NCI-H2029 (cell line): ENCODE measurements at regions not wholly inside any gene's neighbourhood (a gene's known extent, or its start where the extent isn't known, plus 50 kb on each side); places are given as distances from the start of the nearest gene placed in this dataset.
"Not testable (repeated sequence)": the region's sequence is repeated elsewhere in the genome, so short reads cannot be mapped to it uniquely, and the experiment has no call there.

Source experiments
- DNase-seq: peaks from one replicate; lab custom pipeline; 2025; lab: John Stamatoyannopoulos, UW

DNA sequence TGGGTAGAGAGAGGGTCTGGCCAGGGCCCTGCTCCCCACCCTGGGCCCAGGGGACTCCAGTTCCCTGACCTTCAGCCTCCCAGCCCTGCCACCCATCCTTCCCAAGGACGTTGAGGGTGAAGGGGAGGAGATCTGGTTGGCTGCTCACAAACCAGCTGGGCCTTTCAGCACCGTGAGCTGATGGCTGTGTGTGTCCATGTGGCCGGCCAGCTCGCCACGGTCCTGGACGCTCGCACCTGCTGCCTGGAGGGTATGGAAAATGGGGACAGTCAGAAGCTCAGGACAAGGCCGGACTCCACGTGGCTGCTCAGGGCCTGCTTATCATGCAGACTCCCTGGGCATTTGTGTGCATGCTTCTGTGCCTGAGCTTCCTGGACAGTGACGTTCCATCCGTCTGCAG, 110.3 kb downstream of the NPIPB11 start:
- DNase-seq = not testable (repeated sequence)

DNA sequence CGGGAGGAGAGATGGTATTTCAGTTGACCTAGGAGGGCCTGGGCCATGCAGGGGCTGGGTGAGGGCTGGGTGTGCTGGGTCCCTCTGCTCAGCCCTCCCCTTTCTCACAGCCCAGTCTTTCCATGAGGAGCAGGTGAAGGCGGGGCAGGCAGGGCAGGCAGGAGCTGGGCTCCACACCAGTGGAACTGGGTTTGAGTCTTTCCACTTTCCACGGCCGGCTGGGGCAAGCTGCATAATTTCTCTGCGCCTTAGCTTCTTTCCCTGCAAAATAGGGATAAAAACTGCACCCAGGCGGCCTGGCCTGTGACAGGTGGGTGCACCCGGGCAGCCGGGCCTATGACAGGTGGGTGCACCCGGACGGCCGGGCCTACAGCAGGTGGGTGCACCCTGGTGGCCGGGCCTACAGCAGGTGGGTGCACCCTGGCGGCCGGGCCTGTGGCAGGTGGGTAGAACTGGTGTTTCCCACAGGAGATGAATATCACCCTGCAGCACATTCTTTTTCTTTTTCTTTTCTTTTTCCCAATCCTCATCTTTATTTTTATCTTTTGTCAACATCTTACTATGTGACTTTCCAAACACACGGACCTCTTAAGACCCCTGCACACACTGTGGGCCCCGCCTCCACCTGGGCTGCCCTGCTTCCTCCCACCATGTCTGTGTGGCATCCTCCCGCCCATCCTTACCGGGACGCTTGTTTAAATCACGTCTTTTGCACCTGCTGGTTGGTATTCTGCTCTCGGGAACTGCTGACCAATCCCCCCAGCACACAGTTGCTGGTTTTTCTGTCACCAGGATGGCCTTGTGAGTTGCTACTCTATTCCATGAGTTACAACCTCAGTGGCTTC, 111.3 kb downstream of the NPIPB11 start:
- not testable (repeated sequence) for DNase-seq

DNA sequence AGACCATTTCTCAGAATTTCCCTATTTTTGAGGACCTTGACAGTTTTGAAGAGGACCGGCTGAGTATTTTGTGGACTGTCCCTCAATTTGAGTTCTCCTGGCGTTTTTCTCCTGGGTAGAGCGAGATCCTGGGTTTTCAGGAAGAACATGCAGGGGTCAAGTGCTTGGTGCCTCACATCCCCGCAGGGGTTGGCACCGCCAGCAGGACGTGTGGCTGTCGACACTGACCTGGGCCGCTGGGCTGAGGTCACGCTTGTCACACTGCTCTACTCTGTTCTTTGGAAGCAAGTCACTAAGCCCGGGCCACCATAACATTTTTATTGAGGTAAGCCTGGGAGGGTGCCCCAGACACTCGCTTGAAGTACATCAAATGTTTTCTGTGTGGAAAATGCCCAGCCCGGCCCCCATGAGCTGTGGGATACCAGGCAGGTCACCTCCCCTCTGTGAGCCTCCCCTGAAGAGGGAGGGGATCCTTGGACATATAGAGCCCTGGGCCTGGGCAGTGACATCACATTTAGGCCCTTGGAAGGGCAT, 112.0 kb downstream of the NPIPB11 start:
- not testable (repeated sequence) for DNase-seq

DNA sequence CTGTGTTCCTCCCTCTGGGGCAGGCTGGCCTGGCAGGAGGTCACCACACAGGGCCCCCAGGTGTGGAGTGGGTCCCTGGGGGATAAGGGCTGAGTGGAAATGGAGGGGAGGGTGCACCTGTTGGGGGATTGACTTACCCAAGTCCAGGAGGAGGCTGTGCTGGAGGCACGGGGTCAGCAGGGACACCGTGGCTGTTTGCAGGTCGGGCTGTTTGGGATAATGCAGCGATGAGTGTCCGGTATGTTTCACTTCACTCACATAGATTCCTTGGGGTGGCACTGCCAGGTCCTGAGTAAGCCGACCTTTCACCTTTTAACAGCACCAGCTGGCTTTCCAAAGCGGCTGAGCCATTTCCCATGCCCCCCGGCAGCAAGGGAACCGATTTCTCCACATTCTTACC, 113.0 kb downstream of the NPIPB11 start:
- DNase-seq = not testable (repeated sequence)

DNA sequence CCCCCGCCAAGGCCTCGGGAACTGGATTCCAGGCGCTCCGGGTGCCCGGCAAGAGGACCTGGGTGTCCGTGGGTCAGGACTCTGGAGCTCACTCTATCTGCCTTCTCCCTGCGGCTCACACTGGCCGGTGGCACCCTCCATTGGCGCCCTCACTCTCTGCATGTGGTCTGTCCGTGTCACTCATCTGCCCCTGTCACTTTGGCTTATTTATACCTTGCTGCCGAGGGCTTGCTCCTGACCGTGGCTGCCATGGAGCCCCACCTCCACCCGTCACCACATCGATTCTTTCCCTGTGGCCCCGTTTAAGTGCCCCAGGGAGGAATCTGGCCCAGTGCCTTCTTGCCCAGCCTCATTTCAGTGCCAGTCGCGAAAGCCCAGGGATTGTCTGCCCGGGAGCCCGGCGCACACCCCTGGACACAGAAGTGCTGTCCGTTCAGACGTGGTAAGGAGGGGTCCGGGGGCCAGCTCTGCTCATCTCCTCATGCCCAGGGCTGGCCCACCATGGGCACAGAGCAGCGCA, 113.5 kb downstream of the NPIPB11 start:
- not testable (repeated sequence) for DNase-seq

DNA sequence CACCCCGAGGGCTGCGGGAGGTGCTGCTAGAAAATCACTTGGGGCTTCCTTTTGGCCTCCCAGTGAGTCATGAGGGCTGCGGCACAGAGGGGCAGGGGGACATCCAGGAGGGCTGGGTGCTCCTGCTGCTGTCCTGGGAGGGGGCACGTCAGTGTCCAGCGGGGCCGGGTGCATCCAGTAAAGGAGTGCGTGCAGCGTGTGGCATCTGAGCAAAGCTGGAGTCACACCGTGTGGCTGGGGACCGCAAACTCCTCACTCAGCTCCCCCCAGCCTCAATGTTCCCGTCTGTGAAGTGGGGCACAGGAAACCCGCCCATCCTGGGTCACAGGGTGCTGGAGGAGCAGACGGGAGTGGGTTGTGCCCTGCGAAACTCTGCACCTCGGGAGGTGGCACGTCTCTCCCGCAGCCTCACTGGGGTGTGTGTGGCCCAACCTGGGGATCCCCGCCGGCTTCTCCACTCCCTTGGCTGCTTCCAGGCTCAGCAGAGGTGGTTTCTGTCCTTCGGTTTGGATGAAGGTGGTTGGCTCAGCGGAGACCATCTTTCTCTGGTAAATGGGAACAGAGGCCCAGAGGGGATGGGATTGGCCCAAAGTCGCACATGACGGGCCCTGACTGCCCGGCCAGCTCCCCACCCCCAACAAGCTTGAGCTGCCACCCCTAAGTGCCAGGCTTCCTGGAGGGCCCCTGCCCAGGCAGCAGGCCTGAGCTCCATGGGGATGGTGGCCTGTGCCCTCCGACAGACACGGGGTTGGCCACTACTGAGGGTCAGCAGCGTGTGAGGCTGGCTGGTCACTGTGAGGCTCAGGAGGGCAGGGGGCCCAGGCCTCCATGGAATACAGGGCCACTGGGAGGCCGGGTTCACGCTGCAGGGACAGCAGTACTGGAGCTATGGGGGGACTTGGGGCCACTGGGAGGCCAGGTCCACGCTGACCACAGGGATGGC, 114.9 kb downstream of the NPIPB11 start:
- not testable (repeated sequence) for DNase-seq

DNA sequence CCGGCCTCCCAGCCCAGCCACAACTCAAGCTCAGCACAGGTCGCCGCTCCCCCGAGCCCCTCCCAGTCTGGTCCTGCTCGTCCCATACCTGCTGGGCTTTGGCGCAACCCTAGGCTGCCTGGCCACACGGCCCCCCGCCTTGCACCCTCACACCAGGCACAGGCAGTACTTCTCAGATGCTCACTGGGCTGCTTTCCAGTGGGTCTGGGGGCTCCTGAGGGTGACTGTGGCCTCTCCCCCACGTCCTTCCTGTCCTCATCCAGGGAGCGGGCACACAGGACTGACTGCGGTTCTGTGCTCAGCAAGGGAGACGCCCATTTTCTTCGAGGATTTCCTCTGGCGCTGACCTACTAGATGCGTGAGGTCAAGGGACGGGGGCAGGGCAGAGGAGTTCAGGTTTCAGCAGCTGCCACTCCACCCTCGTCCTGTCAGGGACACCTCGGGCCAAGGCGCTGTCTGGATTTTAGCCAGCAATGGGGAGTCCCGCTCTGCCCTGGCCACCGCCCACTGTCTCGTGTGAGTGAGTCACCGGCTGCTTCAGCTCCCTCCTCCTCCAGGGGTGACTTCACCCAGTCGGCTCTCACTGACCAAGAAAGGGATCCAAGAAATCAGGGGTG, 115.8 kb downstream of the NPIPB11 start:
- peak; percentile 84 for DNase-seq

DNA sequence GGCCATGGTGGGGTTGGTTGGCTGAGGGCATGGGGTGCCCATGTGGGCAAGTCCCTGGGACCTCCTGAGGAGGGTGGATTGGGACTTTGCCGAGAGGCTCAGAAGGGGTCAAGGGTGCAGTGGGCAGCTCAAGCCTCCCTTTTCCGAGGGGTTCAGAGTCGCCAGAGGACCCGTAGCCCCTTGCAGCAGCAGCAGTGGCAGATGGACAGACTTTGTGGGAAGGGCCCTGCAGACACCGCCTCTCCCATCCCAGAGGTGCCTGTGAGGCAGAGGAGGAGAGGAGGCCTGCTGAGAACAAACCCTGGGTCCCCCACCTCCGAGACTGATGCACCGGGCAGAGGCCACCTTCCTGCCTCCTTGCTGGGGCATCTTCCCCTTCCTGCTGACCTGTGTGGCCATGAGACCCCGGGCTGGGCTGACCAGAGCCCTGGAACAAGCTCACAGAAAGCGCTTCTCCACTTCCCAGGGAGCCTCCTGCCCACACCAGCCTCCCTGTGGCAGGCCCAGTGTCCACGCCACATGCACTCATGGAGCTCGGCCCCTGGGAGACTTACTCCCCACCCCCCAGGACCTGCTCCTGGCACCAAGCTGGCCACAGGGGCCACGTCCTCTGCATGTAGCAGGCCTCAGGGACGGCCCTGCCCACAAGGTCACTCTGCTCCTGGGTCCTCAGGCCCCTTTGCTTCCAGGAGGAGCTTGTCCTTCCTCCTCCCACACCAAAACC, 116.8 kb downstream of the NPIPB11 start:
- DNase-seq = not testable (repeated sequence)

DNA sequence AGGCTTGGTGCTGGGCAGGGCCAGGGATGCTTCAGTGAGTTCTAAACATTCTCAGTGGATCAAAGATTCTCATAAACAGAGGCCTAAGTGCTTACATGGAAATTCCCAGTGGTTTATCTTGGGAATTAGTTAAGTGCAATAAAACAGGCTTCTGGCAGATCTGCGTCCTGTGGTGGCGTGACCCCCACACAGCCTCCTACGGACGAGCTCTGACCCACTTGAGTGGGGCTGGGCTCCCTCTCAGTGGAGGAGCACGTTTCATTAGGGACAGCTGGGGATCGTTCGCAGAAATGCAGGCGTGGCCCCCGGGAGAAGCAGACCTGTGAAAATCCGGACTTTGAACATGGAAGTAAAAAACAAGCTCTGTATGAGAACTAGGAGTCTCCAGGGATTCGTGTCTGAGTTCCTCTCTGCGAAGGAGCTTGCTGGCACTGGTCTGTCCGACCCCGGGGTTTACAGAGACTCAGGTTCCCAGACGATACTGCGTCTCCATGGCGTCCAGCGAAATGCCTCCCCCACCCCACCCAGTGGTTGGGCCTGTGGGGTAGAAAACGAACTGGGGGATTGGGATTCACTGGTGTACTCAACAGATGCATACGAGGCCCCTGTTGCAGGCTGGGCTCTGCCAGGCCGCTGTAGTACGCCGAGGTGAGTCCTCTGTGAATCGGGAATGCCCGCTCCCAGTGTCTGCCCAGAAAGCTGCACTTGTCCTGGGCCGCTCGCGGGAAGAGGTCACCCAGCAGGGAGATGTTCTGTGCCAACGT, 117.6 kb downstream of the NPIPB11 start:
- DNase-seq = not testable (repeated sequence)

DNA sequence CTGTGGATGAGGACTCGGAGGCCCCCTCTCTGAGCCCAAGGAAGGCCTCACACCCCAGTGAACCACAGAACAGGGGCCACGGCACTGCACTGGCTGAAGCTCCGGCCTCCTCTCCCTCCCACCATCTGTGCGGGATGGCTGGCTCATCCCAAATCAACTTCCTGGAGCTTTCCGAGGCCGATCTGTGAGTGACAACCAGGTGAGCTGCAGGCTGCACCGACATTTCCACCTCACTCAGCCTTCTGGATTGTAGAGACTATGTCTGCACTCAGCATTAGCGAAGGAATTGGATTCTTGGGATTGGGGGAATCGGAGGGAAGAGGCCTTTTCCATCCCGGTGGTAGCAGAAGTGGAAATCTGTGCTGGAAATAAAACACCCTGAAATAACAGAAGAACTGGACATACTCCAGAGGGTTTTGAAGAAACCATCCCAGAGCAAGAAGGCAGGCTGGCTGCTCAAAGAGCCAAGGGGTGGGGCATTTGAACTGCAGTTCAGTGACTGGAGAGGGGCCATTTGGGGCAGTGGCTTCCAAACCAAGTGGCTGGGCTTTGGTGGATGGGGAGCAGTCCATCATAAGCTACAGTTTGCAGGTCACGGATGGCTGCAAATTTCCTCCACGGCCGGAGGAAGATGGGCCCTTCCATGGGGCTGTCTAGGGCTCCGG, 118.5 kb downstream of the NPIPB11 start:
- not testable (repeated sequence) for DNase-seq

DNA sequence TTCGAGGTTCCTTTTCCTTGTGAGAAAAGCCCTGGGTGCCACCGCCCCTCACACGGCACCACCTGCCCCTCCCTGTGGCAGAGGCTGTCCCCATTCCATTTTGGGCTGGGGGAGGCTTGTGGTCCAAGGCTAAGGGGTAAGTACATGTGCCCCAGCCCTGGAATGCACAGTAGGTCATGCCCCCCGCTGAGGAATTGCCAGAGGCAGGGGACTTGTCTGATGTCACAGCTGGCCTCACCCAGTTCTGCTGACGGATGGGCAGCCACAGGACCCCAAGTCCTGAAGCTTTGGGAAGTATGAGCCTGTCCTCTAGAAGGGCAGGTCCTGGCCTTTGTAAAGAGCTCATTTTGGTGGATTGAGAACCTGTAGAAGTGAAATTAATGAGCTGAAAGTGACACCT, 119.3 kb downstream of the NPIPB11 start:
- not testable (repeated sequence) for DNase-seq

DNA sequence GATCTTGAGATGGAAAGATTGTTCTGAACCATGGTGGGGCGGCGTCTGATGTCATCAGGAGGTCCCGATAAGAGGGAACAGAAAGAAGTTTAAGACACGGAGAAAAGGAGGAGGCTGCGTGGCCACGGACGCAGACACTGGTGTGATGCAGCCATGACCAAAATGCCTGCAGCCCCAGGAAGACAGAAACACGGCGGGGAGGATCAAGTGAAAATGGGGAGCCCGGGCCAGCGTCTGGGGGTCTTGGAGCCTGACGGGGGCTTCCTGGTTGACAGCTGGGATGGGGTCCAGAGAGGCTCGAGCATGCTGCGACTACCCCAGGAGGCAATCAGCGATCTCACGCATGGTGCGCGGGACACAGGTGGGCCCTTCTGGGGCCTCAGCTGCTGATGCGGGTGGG, 119.7 kb downstream of the NPIPB11 start:
- not testable (repeated sequence) for DNase-seq

DNA sequence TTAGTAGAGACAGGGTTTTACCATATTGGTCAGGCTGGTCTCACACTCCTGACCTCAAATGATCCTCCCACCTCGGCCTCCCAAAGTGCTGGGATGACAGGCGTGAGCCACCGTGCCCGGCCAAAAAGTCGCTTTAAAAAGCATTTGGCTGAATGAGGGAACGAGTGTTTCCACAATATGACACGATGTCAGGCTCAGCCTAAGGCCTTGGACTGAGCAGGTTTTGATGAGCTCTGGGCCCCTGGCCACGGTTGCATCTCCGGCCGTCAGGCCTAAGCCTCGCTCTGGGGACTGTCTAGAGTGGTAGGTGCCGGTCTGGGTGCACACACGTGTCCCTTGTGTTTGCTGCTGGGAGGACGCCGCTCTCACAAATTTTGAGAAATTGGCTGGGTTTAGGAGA, 120.3 kb downstream of the NPIPB11 start:
- not testable (repeated sequence) for DNase-seq

DNA sequence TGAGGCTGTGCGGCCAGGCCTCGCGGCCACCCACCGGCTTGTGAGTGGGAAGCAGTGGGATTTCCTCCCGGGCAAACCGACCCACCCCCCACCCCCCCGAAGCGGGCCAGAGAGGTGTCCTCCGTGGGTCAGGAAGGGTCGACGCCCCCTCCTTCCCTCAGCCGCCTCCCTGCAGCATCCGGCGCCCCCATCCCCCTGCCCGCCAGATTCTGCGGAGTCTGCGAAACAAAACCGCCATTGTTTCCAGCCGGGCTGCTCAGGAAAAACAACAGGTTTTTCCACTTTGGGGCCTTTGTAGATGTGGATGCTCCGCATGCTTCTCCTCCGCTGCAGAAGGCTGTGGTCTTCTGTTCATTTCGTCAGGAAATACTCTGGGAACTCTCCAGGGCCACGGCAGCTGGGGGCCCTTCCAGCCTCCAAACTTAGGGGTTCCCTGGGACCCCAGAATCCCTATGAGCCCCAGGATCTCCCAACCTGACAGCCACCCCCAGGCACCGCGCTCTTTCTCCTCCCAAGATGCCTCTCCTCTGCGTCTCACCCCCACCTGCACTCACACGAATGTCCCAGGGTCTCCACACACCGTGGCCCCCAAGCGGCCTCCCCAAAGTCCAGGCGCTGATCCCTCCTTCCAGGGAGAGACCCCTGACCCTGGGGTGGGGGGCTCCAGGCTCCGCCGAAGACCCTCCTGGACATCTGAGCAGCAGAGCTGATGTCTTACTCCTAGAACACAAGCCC, 121.2 kb downstream of the NPIPB11 start:
- DNase-seq = not testable (repeated sequence)

DNA sequence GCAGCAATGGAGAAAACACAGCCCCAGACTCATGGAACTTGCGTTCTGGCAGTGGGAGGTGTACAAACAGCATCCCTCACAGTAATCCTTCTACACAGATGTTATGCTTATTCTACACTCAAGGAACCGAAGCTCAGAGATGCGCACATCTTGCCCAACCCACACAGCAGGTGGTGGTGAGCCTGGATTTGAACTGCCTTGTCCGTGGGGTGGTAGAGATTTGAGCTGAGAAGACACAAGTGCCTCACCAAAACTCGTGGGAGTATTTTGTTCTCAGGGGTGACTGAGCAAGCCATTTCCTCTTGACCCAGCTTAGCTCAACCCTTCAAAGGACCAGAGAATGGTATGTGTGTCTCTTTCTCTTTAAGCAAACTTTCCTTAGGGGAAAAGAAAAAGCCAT, 121.8 kb downstream of the NPIPB11 start:
- not testable (repeated sequence) for DNase-seq

DNA sequence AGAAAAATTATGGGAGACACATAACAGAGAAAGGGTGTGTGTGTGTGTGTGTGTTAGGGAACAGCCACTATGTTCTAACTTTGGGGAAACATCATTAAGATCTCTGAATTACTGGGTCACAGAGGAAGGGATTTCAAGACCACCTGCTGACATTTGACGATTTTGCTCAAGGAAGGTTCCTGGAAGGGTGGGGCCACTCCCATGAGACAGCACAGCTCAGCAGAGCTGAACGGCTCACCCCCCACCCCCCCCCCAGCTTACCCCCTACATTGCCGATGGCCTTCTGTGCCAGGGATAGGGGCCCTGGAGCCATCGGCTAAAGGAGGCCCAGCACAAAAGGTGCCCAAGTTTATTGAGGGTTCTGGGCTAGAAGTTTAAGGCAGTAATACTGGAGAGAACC, 122.4 kb downstream of the NPIPB11 start:
- not testable (repeated sequence) for DNase-seq

DNA sequence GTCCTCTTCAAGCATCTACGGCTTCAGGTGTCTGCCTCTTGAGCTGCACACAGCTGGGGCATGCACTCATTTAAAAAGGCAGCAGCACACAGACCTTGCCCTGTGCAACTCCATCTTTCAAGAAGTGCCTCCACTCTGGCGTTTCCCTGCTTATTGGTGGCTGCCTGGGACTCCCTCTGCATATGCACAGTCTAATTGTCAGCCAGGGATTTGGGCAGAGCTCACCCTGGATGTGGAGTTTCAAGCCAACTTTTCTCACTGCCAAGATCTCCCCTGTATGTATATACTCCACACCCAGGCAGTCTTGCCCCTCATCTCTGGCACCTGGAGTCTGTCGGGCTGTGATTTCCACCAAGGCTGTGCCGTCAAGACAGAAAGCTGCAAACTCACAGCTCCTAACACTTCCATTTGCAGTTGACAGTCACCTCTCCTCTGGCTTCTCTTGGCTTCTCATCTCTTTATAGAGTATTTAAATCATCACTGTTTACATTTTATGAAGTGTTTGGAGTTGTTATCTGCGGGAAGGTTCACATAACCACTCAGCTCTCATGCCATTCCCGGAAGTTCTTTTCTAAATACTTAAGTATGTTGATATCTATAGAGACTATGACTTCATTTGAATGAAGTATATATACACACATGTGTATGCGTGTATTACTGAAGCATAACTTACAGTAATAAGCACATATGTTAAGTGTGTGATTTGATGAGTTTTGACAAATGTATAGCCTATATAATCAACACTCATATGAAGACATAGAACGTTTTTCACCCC, 128.2 kb downstream of the NPIPB11 start:
- DNase-seq = peak; percentile 36

DNA sequence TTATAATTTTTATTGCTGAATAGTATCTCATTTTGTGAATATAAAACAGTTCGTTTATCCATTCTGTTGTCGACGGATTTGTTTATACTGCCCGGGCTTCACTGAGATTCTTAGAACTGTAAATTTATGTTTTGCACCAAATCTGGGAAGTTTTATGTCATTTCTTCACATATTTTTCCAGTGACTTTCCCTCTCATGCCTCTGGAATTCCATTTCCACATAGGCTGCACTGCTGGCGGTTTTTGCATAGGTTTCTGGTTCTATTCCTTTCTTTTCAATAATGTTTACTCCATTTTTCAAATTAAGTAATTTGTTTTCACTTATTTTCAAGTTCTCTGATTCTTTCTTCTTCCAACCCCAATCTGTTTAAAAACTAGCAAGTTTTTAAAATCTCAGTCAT, 130.1 kb downstream of the NPIPB11 start:
- DNase-seq = not testable (repeated sequence)
